HG03558 (cell line): ENCODE measurements at regions not wholly inside any gene's neighbourhood (a gene's known extent, or its start where the extent isn't known, plus 50 kb on each side); places are given as distances from the start of the nearest gene placed in this dataset.
"Not testable (repeated sequence)": the region's sequence is repeated elsewhere in the genome, so short reads cannot be mapped to it uniquely, and the experiment has no call there.

Experiments used
- ATAC-seq: cut with Tn5 transposase; IDR thresholded peaks from one replicate; pipeline ENCODE4 v1.9.1; 2021; ENCODE audit warnings: moderate number of reproducible peaks; ENCODE audit not compliant: unreplicated experiment; ENCODE audit errors: extremely low read depth

DNA sequence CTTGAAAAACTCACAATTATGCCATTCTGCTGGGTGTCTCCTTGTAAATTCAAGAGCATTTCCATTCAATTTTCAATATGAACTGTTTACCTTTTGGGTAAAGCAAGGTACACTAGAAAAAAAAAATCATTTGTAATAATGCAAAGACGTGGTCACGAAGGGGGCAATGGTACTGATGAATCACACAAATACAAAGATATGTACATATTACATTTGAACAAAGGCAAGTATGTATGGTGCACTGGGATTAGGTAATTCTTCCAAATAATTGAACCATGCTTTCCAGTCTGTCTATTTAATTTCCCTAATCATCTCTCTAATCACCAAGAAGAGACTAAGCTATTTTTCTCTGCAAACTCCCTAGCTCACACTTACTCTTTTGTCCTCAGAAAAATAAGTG is 63.4 kb upstream of the RNF38 start:
- no peak for ATAC-seq

DNA sequence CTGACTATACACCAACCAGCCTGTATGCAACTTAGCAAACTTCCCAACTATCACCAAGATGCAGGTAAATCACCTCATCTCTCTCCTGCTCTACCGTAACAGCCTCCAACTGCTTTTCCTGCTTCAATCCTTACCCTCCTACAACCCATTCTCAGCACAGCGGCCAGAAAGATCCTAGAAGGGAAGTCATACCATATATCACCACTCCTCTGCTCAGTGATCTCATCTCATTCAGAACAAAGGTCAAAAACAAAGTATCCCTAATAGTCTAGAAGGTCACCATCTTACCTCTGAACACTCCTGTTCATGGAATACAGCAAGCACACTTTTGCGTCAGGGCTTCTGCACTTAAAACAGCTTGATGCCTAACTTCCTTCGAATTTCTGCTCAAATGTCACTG is 62.2 kb upstream of the RNF38 start:
- ATAC-seq = no peak

DNA sequence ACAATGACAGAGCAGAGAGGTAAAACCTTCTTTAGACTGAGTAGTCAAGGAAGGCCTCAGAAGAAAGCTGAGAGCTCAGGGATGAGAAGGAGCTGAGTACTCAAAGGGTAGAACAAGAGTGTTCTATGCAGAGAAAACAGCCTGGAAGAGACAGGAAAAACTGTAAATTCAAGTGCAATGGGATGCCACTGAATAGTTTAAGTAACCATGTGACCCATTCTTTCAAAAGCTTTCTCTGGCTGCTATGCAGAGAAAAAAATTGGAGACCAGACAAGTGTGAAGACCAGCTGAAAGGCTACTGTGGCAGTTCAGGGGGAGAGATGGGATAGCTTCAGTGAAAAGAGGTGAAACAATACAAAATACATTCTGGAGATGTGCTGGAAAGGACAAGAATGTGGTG is 61.3 kb upstream of the RNF38 start:
- ATAC-seq = no peak

DNA sequence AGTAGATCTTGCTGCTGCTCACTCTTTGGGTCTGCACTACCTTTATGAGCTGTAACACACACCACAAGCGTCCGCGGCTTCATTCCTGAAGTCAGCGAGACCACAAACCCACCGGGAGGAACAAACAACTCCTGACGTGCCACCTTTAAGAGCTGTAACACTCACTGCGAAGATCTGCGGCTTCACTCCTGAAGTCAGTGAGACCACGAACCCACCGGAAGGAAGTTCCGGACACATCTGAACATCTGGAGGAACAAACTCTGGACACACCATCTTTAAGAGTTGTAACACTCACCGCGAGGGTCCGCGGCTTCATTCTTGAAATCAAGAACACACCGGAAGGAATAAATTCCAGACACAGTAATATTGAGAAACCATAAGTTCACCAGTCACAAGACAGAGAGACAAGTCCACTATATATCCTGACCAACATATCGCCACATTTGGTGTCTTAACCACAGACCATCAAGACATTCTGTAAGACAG is 58.4 kb upstream of the RNF38 start:
- not testable (repeated sequence) for ATAC-seq

DNA sequence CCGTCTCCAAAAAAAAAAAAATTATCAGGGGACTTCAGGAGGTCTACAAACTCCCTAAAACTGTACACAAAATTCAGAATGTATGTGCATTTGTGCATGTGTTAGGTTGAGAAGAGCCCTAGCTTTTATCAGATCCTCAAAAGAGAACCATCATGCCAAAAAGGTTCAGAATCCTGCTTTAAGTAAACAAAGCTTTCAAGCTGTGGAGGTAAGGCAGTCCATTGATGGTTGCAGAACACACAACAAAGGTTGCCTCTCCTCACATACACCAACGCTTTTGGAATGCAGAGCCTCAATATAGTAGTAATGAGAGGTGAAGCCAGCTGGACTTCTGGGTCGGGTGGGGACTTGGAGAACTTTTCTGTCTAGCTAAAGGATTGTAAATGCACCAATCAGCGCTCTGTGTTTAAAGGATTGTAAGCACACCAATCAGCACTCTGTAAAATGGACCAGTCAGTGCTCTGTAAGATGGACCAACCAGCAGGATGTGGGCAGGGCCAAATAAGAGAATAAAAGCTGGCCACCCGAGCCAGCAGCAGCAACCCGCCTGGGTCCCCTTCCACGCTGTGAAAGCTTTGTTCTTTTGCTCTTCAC is 57.9 kb upstream of the RNF38 start:
- no peak for ATAC-seq

DNA sequence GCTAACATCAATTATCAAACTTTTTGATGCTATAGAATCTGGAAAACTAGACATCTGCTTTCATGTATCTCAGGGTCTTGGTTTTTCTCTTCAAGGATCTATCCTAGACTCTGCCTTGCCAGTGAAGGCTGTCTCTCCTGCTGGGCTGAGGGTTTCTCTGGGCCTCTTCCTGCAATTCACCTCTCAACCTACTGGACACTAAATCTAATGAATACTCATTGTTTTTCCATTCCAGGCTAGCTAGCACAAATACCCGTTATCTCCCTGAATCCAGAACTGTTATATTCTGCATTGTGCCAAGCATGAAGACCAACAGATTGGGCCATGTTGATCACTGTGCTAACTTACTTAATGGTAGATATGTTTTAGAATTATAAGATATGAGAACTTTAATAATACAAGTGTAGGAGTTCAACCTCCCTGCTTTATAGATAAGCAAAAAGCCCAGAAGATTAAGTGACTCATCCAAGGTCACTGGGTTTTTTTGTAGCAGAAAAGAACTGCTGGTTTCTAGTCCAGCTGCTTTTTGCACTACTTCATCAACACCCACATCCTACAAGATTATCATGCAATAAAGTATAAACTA is 56.5 kb upstream of the RNF38 start:
- ATAC-seq = no peak

DNA sequence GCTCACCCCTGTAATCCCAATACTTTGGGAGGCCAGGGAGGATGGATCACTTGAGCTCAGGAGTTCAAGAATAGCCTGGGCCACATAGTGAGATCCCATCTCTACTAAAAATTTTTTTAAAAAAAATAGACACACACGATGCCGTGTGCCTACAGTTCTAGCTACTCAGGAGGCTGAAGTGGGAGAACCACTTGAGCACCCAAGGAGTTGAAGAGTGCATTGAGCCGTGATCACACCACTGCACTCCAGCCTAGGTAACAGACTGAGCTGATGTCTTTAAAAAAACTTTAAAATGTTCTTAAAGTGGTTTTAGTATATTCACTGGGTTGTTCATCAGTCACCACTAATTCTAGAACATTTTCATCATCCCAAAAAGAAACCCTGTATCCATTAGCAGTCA is 51.9 kb upstream of the RNF38 start:
- ATAC-seq = no peak

DNA sequence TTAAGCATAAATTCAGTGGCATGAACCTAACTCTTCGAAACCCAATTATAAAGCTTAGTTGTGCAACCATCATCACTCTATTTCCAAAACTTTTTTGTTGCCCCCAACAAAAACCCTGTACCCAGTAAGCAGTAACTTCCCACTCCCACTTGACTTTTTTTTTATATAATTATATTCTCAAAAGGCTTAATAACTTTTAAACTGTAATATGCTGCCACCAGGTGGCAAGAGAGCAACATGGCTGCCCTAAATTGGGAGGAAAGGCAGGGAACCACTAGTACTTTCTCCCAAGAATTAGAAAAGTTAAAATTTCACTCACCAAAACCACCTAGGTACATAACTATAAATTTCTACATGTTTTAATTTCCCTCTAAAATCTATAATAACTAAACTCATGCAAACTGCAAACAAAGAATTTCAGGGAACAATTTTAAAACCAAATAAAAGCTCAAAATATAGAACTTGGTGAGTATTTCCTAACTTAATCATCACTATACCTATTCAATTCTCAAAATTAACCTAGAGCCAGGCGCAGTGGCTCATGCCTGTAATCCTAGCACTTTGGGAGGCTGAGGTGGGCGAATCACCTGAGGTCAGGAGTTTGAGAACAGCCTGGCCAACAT is 50.2 kb upstream of the RNF38 start:
- ATAC-seq = no peak
